CD8-positive, alpha-beta memory T cell (primary cell): ENCODE measurements at regions not wholly inside any gene's neighbourhood (a gene's known extent, or its start where the extent isn't known, plus 50 kb on each side); places are given as distances from the start of the nearest gene placed in this dataset.
A peak's percentile ranks its signal among the peaks of the same experiment; 100 is the strongest.

Experiments used
- CTCF ChIA-PET: fragments of 350-600 bp; sonication (Branson Sonifier 250); formaldehyde crosslinking; loops from one replicate; lab custom pipeline; 2021; ENCODE audit warnings: antibody characterized with exemption; lab: Charles Lee
- POLR2A ChIA-PET: fragments of 350-600 bp; sonication (Branson Sonifier 250); formaldehyde crosslinking; loops from one replicate; lab custom pipeline; 2021; ENCODE audit warnings: antibody characterized with exemption; lab: Charles Lee
- DNase-seq, 5 donors: peaks; one replicate each; pipeline versions ENCODE4 v3.0.0 to v3.0.0-alpha.2; 2020 to 2022; ENCODE audit warnings: mixed read lengths in 1 of 5
- H3K27ac ChIP-seq: one replicate; pipeline ENCODE4 v1.7.0; 2013; ENCODE audit warnings: low read depth, mild to moderate bottlenecking, low read length, moderate library complexity
- H3K27me3 ChIP-seq: 2 replicates; pipeline ENCODE4 v1.7.0; 2013; ENCODE audit warnings: low read length, mild to moderate bottlenecking; ENCODE audit not compliant: insufficient read depth, poor library complexity, severe bottlenecking
- H3K36me3 ChIP-seq: 2 replicates; pipeline ENCODE4 v1.7.0; 2013; ENCODE audit warnings: mild to moderate bottlenecking, low read length, moderate library complexity; ENCODE audit not compliant: insufficient read depth
- H3K4me1 ChIP-seq: 2 replicates; pipeline ENCODE4 v1.7.0; 2013; ENCODE audit warnings: mild to moderate bottlenecking, low read length, moderate library complexity; ENCODE audit not compliant: insufficient read depth
- H3K4me3 ChIP-seq: 2 replicates; pipeline ENCODE4 v1.7.0; 2013; ENCODE audit warnings: mild to moderate bottlenecking, low read length
- H3K9me3 ChIP-seq: 2 replicates; pipeline ENCODE4 v1.7.0; 2013; ENCODE audit warnings: mild to moderate bottlenecking, low read length
- H3K27ac Mint-ChIP-seq, 8 donors: one replicate each; pipeline ENCODE4 v1.8.0; 2020 to 2021; ENCODE audit warnings: mixed read lengths in 8 of 8, mild to moderate bottlenecking in 6 of 8, inconsistent platforms in 3 of 8, moderate library complexity in 3 of 8
- H3K27me3 Mint-ChIP-seq, 2 donors: one replicate each; pipeline ENCODE4 v1.8.0; 2020 to 2021; ENCODE audit warnings: mixed read lengths in 2 of 2, mild to moderate bottlenecking in 1 of 2, moderate library complexity in 1 of 2
- H3K36me3 Mint-ChIP-seq, 3 donors: one replicate each; pipeline ENCODE4 v1.8.0; 2020 to 2021; ENCODE audit warnings: mixed read lengths in 3 of 3, inconsistent platforms in 1 of 3, mild to moderate bottlenecking in 1 of 3
- H3K4me1 Mint-ChIP-seq, 3 donors: one replicate each; pipeline ENCODE4 v1.8.0; 2020 to 2021; ENCODE audit warnings: mixed read lengths in 3 of 3, inconsistent platforms in 1 of 3, mild to moderate bottlenecking in 1 of 3
- H3K4me3 Mint-ChIP-seq, 7 donors: one replicate each; pipeline ENCODE4 v1.8.0; 2020 to 2021; ENCODE audit warnings: mixed read lengths in 7 of 7, mild to moderate bottlenecking in 6 of 7, moderate library complexity in 4 of 7, inconsistent platforms in 2 of 7
- H3K9me3 Mint-ChIP-seq, 5 donors: one replicate each; pipeline ENCODE4 v1.8.0; 2020 to 2022; ENCODE audit warnings: mixed read lengths in 5 of 5, mild to moderate bottlenecking in 3 of 5, moderate library complexity in 2 of 5, inconsistent platforms in 1 of 5

DNA sequence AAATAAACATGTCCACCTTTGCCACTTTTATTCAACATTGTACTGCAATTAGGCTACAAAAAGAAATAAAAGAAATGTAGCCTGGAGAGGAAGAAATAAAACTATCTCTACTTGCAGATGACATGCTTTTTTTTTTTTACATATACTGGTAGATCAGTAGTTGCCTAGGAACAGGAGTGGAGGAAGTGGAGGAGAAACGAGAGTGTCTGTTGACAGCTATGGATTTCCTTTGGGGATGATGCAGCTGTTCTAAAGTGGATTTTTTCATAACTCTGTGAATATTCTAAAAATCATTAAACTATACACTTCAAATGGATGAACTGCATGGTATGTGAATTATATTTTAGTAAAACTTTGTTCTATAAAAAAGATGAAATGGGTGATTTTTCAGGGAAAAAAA, 116.4 kb downstream of the ANAPC4 start:
- Mint-ChIP-seq H3K36me3 (peaks cover 0 to 3% (median 0%) of the 10 kb centered on the region in 3 donors), H3K27ac (no peak overlapping the region), H3K4me1 (no peaks in the 10 kb centered on the region), H3K9me3 (peaks cover 0 to 10% (median 4%) of the 10 kb centered on the region in 5 donors), H3K4me3 (no peak overlapping the region), H3K27me3 (peaks cover 6 to 11% of the 10 kb centered on the region in 2 donors)
- Histone ChIP-seq H3K27ac (no peak overlapping the region), H3K4me3 (no peak overlapping the region), H3K9me3 (no peaks in the 10 kb centered on the region), H3K27me3 (no peaks in the 10 kb centered on the region), H3K36me3 (no peaks in the 10 kb centered on the region), H3K4me1 (no peaks in the 10 kb centered on the region)
- no peak for DNase-seq
- CTCF ChIA-PET = no interaction called here
- POLR2A ChIA-PET = no interaction called here

DNA sequence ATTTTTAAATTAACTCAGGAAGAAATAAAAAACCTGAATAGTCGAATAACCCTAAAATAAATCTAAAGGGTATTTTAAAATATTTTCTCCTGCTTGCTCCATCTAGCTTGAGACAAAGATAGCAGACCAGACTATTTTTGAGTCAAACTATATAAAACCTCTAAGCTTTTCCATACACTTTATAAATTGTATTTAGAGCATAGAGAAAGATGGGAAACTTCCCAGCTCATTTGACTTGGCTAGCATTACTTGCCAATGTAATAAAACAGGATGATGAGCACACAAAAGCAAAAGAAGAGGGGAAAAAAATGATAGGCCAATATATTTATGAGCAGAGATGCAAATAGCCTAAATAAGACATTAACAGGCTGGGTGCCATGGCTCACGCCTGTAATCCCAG, 117.1 kb downstream of the ANAPC4 start:
- no peaks in the 10 kb centered on the region for H3K4me1 ChIP-seq
- POLR2A ChIA-PET = no interaction called here
- CTCF ChIA-PET = no interaction called here

DNA sequence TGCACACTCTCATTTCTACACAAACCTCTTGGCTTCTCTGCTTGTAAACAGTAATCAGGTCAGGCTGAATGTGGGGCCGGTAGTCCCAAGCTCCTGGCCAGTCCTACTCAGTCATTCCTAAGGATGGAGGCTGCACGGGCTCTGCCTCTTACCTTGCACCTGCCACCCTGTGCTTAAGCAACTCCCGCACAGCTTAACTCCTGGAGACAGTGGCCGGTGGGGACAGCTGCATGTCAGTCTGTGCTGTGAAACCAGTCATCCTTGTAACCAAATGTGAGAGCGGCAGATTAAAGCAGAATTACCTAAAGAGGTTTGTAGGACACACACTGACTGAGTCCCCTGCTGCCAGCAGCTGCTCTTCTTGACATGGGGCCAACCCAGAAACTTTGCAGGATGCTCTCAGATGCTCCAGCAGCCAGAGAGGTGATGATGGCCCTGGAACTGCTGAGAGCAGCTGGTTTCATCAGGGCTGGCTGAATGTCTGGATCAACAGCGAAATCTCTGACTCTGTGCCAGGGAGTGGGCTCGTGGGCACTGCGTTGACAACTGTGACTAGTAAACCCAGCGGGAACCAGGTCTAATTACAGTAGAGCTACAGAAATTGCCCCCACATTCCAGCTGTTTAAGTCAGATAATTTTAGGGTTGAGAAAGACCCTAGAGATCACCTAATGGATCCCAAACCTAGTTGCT, 123.7 kb downstream of the ANAPC4 start:
- peak overlapping the region in 1 of 8 donors; percentile 52 for H3K27ac Mint-ChIP-seq
- no peaks in the 10 kb centered on the region for H3K4me1 ChIP-seq
- no peaks in the 10 kb centered on the region for H3K4me1 Mint-ChIP-seq
- no peaks in the 10 kb centered on the region for H3K36me3 ChIP-seq
- ChIA-PET POLR2A (no interaction called here), CTCF (no interaction called here)
- no peaks in the 10 kb centered on the region for H3K9me3 ChIP-seq
- peaks cover 0 to 7% (median 0%) of the 10 kb centered on the region in 5 donors for H3K9me3 Mint-ChIP-seq
- H3K27me3 ChIP-seq = no peaks in the 10 kb centered on the region
- H3K4me3 Mint-ChIP-seq = no peak overlapping the region
- no peak overlapping the region for H3K27ac ChIP-seq
- no peak overlapping the region for H3K4me3 ChIP-seq
- H3K27me3 Mint-ChIP-seq = peaks cover 8 to 11% of the 10 kb centered on the region in 2 donors
- no peak for DNase-seq
- H3K36me3 Mint-ChIP-seq = no peaks in the 10 kb centered on the region

More for the DNA sequence above, 117.1 kb downstream of the ANAPC4 start:
- no peaks in the 10 kb centered on the region for H3K27me3 ChIP-seq
- no peak for DNase-seq
- Mint-ChIP-seq H3K36me3 (peaks cover 0 to 3% (median 0%) of the 10 kb centered on the region in 3 donors), H3K4me3 (no peak overlapping the region), H3K27me3 (peaks cover 9 to 10% of the 10 kb centered on the region in 2 donors), H3K4me1 (no peaks in the 10 kb centered on the region), H3K9me3 (peaks cover 0 to 10% (median 3%) of the 10 kb centered on the region in 5 donors), H3K27ac (no peak overlapping the region)
- H3K27ac ChIP-seq = no peak overlapping the region
- H3K36me3 ChIP-seq = no peaks in the 10 kb centered on the region
- no peak overlapping the region for H3K4me3 ChIP-seq
- H3K9me3 ChIP-seq = no peaks in the 10 kb centered on the region

DNA sequence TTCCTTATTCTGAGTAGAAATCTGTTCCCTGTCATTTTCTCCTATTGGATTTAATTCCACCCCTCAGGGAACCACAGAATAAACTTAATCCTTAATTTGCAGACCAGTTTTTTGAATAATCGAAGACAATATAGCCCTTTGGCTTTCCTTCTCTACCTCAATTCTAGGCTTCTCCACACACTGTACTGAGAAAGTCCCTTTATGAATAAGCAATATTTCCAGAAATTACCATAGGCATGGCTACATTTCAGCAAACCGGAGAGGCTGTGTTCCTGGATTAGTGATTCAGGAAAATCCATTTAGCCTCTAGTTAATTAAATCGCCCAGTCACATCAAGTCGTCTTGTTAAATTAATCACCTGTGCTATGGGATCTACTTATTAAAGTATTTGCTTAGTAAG, 125.1 kb downstream of the ANAPC4 start:
- H3K9me3 ChIP-seq = no peaks in the 10 kb centered on the region
- no peak overlapping the region for H3K27ac Mint-ChIP-seq
- CTCF ChIA-PET = no interaction called here
- H3K27ac ChIP-seq = no peak overlapping the region
- no peaks in the 10 kb centered on the region for H3K36me3 Mint-ChIP-seq
- no peaks in the 10 kb centered on the region for H3K27me3 ChIP-seq
- no peaks in the 10 kb centered on the region for H3K4me1 Mint-ChIP-seq
- H3K4me3 ChIP-seq = no peak overlapping the region
- no peak for DNase-seq
- no peaks in the 10 kb centered on the region for H3K4me1 ChIP-seq
- H3K36me3 ChIP-seq = no peaks in the 10 kb centered on the region
- H3K27me3 Mint-ChIP-seq = peaks cover 7 to 11% of the 10 kb centered on the region in 2 donors
- H3K9me3 Mint-ChIP-seq = peaks cover 0 to 5% (median 3%) of the 10 kb centered on the region in 5 donors
- POLR2A ChIA-PET = no interaction called here
- no peak overlapping the region for H3K4me3 Mint-ChIP-seq

DNA sequence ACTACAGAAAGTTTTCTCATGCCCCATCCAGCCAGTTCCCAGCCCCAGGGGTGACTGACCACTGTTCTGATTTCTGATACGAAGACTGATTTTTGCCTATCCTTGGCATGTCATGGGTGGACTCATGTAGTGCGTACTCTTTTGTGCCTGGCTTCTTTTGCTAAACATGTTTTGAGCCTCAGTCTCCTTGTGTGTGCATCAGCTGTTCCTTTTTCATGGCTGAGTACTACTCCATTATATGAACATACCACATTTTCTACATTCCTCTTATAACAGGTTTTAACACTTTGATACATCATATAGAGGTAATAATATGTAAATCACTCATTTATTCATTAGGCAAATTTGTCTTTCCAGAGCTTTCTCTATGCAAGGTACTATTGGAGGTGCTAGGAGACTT, 126.7 kb downstream of the ANAPC4 start:
- Histone ChIP-seq H3K27ac (no peak overlapping the region), H3K4me1 (no peaks in the 10 kb centered on the region), H3K9me3 (no peaks in the 10 kb centered on the region), H3K36me3 (no peaks in the 10 kb centered on the region), H3K4me3 (no peak overlapping the region), H3K27me3 (no peaks in the 10 kb centered on the region)
- ChIA-PET POLR2A (no interaction called here), CTCF (no interaction called here)
- H3K4me3 Mint-ChIP-seq = no peak overlapping the region
- no peaks in the 10 kb centered on the region for H3K36me3 Mint-ChIP-seq
- peaks cover 0 to 3% (median 2%) of the 10 kb centered on the region in 5 donors for H3K9me3 Mint-ChIP-seq
- H3K27ac Mint-ChIP-seq = no peak overlapping the region
- DNase-seq = no peak
- no peaks in the 10 kb centered on the region for H3K4me1 Mint-ChIP-seq
- H3K27me3 Mint-ChIP-seq = peaks cover 5 to 11% of the 10 kb centered on the region in 2 donors

DNA sequence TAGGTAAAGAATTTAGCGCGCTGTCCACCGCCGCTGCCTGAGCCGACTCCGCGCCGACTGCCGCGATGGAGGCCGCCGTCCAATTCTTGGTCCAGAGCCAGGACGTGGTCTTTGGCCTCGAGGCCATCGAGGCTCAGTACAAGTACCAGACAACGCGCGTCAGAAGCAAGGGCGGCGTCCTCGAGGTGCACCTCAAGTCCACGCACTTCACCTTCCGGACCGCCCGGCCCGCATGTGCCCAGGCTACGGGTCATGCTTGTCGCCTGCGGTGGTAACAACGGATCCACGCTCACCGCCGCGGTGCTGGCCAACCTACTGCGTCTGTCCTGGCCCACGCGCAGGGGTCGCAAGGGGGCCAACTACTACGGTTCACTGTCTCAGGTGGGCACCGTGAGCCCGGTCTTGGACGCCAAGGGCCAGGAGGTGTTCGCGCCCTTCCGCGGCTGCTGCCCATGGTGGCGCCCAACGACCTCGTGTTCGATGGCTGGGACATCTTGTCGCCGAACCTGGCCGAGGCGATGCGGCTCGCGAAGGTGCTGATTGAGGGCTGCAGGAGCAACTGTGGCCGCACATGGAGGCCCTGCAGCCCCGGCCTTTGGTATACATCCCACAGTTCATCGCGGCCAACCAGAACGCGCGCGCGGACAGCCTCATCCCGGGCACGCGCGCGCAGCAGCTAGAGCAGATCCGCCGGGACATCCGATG, 128.0 kb downstream of the ANAPC4 start:
- no peaks in the 10 kb centered on the region for H3K4me1 Mint-ChIP-seq
- Histone ChIP-seq H3K9me3 (no peaks in the 10 kb centered on the region), H3K4me1 (no peaks in the 10 kb centered on the region), H3K27me3 (no peaks in the 10 kb centered on the region), H3K36me3 (no peaks in the 10 kb centered on the region), H3K27ac (no peak overlapping the region), H3K4me3 (no peak overlapping the region)
- H3K9me3 Mint-ChIP-seq = peaks cover 0 to 3% (median 2%) of the 10 kb centered on the region in 5 donors
- H3K4me3 Mint-ChIP-seq = no peak overlapping the region
- no peak for DNase-seq
- no peaks in the 10 kb centered on the region for H3K36me3 Mint-ChIP-seq
- POLR2A ChIA-PET = no interaction called here
- H3K27ac Mint-ChIP-seq = no peak overlapping the region
- CTCF ChIA-PET = no interaction called here
- peaks cover 4 to 11% of the 10 kb centered on the region in 2 donors for H3K27me3 Mint-ChIP-seq

DNA sequence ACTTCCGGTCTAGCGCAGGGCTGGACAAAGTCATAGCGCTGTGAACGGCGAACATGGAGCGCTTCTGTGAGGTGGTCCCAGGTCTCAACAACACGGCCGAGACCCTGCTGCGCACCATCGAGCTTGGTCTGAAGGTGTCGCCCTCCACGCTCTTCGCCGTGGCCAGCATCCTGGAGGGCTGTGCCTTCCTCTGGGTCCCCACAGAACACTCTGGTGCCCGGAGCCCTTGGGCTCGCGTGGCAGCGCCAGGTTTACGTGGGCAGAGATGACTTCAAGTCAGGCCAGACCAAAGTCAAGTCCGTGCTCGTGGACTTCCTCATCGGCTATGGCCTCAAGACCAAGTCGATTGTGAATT, 128.6 kb downstream of the ANAPC4 start:
- no peaks in the 10 kb centered on the region for H3K36me3 Mint-ChIP-seq
- no peaks in the 10 kb centered on the region for H3K4me1 Mint-ChIP-seq
- H3K27ac Mint-ChIP-seq = no peak overlapping the region
- no peak overlapping the region for H3K27ac ChIP-seq
- H3K4me3 ChIP-seq = no peak overlapping the region
- H3K27me3 ChIP-seq = no peaks in the 10 kb centered on the region
- H3K9me3 Mint-ChIP-seq = peaks cover 0 to 3% (median 2%) of the 10 kb centered on the region in 5 donors
- H3K36me3 ChIP-seq = no peaks in the 10 kb centered on the region
- no peaks in the 10 kb centered on the region for H3K4me1 ChIP-seq
- H3K27me3 Mint-ChIP-seq = peaks cover 3 to 11% of the 10 kb centered on the region in 2 donors
- POLR2A ChIA-PET = no interaction called here
- CTCF ChIA-PET = no interaction called here
- no peak for DNase-seq
- no peak overlapping the region for H3K4me3 Mint-ChIP-seq
- no peaks in the 10 kb centered on the region for H3K9me3 ChIP-seq

DNA sequence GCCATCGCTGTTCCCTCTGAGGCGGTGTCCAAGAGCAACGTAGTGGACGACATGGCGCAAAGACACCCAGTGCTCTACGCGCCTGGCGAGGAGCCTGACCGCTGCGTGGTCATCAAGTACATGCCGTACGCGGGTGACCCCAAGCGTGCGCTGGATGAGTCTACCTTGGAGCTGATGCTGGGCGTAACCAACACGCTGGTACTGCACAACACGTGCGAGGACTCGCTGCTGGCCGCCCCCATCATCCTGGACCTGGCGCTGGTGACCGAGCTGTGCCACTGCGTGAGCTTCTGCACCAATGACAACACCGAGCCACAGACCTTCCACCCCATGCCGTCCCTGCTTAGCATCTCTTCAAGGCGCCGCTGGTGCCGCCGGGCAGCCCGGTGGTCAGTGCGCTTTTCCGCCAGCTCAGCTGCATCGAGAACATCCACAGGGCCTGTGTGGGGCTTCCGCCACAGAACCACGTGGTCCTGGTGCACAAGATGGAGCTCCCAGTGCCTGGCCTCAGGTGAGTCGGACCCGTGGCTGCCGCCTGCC, 129.0 kb downstream of the ANAPC4 start:
- no peaks in the 10 kb centered on the region for H3K27me3 ChIP-seq
- no peaks in the 10 kb centered on the region for H3K4me1 ChIP-seq
- Mint-ChIP-seq H3K27ac (no peak overlapping the region), H3K4me1 (no peaks in the 10 kb centered on the region), H3K9me3 (peaks cover 0 to 3% (median 2%) of the 10 kb centered on the region in 5 donors), H3K4me3 (no peak overlapping the region), H3K36me3 (no peaks in the 10 kb centered on the region), H3K27me3 (peaks cover 2 to 11% of the 10 kb centered on the region in 2 donors)
- no peak for DNase-seq
- H3K4me3 ChIP-seq = no peak overlapping the region
- no peak overlapping the region for H3K27ac ChIP-seq
- CTCF ChIA-PET = no interaction called here
- H3K9me3 ChIP-seq = no peaks in the 10 kb centered on the region
- POLR2A ChIA-PET = no interaction called here
- no peaks in the 10 kb centered on the region for H3K36me3 ChIP-seq
